OCI-LY7 (cell line): ENCODE measurements at regions not wholly inside any gene's neighbourhood (a gene's known extent, or its start where the extent isn't known, plus 50 kb on each side); places are given as distances from the start of the nearest gene placed in this dataset.

Source experiments
- BruUV-seq: library from RNA; stranded (reverse); fragments of 400-500 nt; replicated peaks from 2 replicates; lab custom pipeline; 2021; lab: Mats Ljungman, UMichigan
- CTCF ChIA-PET: fragments of 300-600 bp; sonication (Branson Sonifier 250); formaldehyde crosslinking; loops from one replicate; lab custom pipeline; 2022; ENCODE audit warnings: antibody characterized with exemption; ENCODE audit not compliant: unreplicated experiment; lab: Charles Lee
- POLR2A ChIA-PET: fragments of 300-600 bp; sonication (Branson Sonifier 250); formaldehyde crosslinking; loops from one replicate; lab custom pipeline; 2022; ENCODE audit warnings: antibody characterized with exemption; lab: Charles Lee
- DNase-seq: peaks from one replicate; pipeline ENCODE4 v3.0.0-alpha.2; 2015; ENCODE audit warnings: low spot score
- H2AFZ ChIP-seq: fragments of 200-600 bp; sonication (generic), shearing (Covaris generic); 2 replicates; pipeline ENCODE4 v1.6.1; 2014; ENCODE audit warnings: mild to moderate bottlenecking, antibody characterized with exemption, low read length, moderate library complexity
- H3K27ac ChIP-seq: fragments of 200-600 bp; sonication (generic); 2 replicates; pipeline ENCODE4 v1.5.1; 2014; ENCODE audit warnings: mixed run types, low read depth, mild to moderate bottlenecking, moderate library complexity, low read length, inconsistent platforms; ENCODE audit not compliant: poor library complexity, severe bottlenecking
- H3K36me3 ChIP-seq: fragments of 200-600 bp; sonication (generic); 2 replicates; pipeline ENCODE4 v1.6.1; 2014; ENCODE audit warnings: mild to moderate bottlenecking, antibody characterized with exemption, low read length, moderate library complexity, mixed read lengths; ENCODE audit not compliant: insufficient read depth
- H3K4me1 ChIP-seq: fragments of 200-600 bp; sonication (generic); 2 replicates; pipeline ENCODE4 v1.5.1; 2014; ENCODE audit warnings: mild to moderate bottlenecking, low read length; ENCODE audit not compliant: insufficient read depth, poor library complexity, severe bottlenecking
- H3K4me2 ChIP-seq: fragments of 200-600 bp; sonication (generic); 2 replicates; pipeline ENCODE4 v1.6.1; 2014; ENCODE audit warnings: mild to moderate bottlenecking, low read length
- H3K4me3 ChIP-seq: fragments of 200-600 bp; sonication (generic); 2 replicates; pipeline ENCODE4 v1.5.1; 2014; ENCODE audit warnings: mild to moderate bottlenecking, low read depth, low read length; ENCODE audit not compliant: poor library complexity, severe bottlenecking
- H3K79me2 ChIP-seq: fragments of 200-600 bp; sonication (generic); 2 replicates; pipeline ENCODE4 v1.6.1; 2016; ENCODE audit warnings: low read depth, mild to moderate bottlenecking, low read length, moderate library complexity, mixed read lengths; ENCODE audit not compliant: insufficient read depth
- H3K9me2 ChIP-seq: fragments of 200-600 bp; sonication (generic); 2 replicates; pipeline ENCODE4 v1.6.1; 2016; ENCODE audit warnings: mild to moderate bottlenecking, low read length, mixed read lengths; ENCODE audit not compliant: insufficient read depth
- H3K9me3 ChIP-seq: fragments of 200-600 bp; sonication (generic); 2 replicates; pipeline ENCODE4 v1.6.1; 2014; ENCODE audit warnings: mild to moderate bottlenecking, mixed run types, low read length, mixed read lengths
- H4K20me1 ChIP-seq: fragments of 200-600 bp; sonication (generic); 2 replicates; pipeline ENCODE4 v1.6.1; 2014; ENCODE audit warnings: mild to moderate bottlenecking, antibody characterized with exemption, low read length, moderate library complexity, mixed read lengths; ENCODE audit not compliant: insufficient read depth
- CTCF ChIP-seq: fragments of 200-600 bp; sonication (generic); conservative IDR thresholded peaks from 2 replicates; pipeline ENCODE4 v1.5.1; 2014; ENCODE audit warnings: mild to moderate bottlenecking, antibody characterized with exemption, low read length, moderate library complexity, mixed read lengths
- EZH2phosphoT487 ChIP-seq: fragments of 200-600 bp; sonication (generic); IDR thresholded peaks from 2 replicates; pipeline ENCODE4 v1.6.1; 2018; ENCODE audit warnings: low read depth, borderline replicate concordance, mild to moderate bottlenecking, mixed run types, antibody characterized with exemption, low read length, moderate library complexity, mixed read lengths
- intact Hi-C: fragments of 100-400 bp; cut with micrococcal nuclease; formaldehyde crosslinking; loops from one replicate; pipeline ENCODE4 v1.10.0; 2022; ENCODE audit not compliant: unreplicated experiment

DNA sequence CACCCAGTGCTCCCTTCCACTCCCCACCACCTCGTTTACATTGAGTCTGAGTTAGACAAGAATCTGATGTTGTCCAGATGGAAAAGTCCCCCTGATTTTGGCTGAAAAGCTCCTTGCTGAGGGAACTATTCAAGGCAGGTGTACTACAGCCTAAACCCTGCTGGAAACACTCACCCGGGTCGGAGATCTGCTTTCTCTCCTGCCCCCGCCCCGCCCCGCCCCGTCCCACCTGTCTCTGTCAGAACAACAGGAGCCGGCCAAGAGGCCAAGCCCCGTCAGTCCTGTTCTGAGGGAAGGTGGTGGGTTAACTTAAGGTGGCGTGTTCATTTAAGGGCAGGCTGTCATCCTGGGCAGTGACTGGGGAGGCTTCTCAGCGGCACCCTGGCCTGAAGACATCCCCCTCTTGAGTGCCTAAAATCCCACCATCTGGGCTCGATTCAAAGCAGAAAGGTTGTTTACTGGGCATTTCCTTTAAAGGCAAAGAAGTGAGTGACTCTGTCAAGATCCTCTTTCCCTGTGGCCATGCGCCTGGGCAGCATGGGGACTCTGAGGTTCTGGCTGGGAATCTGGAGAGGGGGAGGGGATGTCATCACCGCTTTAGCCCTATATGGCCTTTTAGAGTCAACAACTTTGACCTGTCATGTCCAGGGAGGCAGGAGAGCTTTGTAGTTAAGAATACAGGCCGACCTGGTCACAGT lies 71.1 kb upstream of the NEURL1B start:
- Histone ChIP-seq H2AFZ (no peak overlapping the region), H3K9me3 (no peaks in the 10 kb centered on the region), H3K27ac (no peak overlapping the region), H4K20me1 (no peaks in the 10 kb centered on the region), H3K4me2 (no peak overlapping the region), H3K4me1 (no peaks in the 10 kb centered on the region), H3K4me3 (no peak overlapping the region), H3K9me2 (no peaks in the 10 kb centered on the region), H3K79me2 (no peaks in the 10 kb centered on the region), H3K36me3 (no peaks in the 10 kb centered on the region)
- ChIA-PET CTCF (no interaction called here), POLR2A (interaction anchor here (0.7 kb wide), 1 partner anchor 1870 kb away, joined by 3 read pairs; no protein-coding TSS in a partner anchor)
- intact Hi-C loops, result no loop called here
- no TSS peak for BruUV-seq
- TF ChIP-seq EZH2phosphoT487 (no peak), CTCF (no peak)
- no peak for DNase-seq

GRCh38 chr5:172568308-172568910 lies 72.7 kb upstream of the NEURL1B start:
- H3K79me2 ChIP-seq, result no peaks in the 10 kb centered on the region
- no peaks in the 10 kb centered on the region for H3K9me2 ChIP-seq
- no peaks in the 10 kb centered on the region for H3K4me1 ChIP-seq
- no peaks in the 10 kb centered on the region for H4K20me1 ChIP-seq
- H3K9me3 ChIP-seq, result no peaks in the 10 kb centered on the region
- H3K4me3 ChIP-seq, result no peak overlapping the region
- ChIA-PET POLR2A (no interaction called here), CTCF (interaction anchor here (0.6 kb wide), 1 partner anchor 228 kb away, joined by 3 read pairs; no protein-coding TSS in a partner anchor)
- no peak for TF ChIP-seq EZH2phosphoT487
- TF ChIP-seq CTCF, result no peak
- no peak for DNase-seq
- H3K36me3 ChIP-seq, result no peaks in the 10 kb centered on the region
- no peak overlapping the region for H3K4me2 ChIP-seq
- no peak overlapping the region for H2AFZ ChIP-seq
- H3K27ac ChIP-seq, result no peak overlapping the region
- no TSS peak for BruUV-seq
- intact Hi-C loops, result no loop called here

DNA sequence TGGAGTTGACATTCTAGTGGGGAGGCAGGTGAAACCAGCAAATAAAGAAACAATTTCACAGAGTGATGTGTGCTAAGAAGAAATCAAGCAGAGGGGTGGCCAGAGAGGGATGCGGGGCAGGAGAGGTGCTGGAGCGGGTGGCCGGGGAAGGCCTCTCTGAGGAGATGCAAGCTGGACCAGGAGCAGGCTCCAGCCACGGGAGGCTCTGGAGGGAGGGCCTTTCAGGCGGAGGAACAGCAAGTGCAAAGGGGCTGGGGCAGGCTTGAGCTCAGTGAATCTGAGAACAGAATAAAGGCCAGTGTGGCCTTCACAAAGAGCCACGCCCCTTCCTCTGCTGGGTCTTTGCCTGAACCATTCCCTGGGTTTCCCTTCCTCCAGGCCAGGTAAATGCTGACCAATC lies 73.2 kb upstream of the NEURL1B start:
- TF ChIP-seq EZH2phosphoT487 (no peak), CTCF (no peak)
- Histone ChIP-seq H3K4me3 (no peak overlapping the region), H3K79me2 (no peaks in the 10 kb centered on the region), H3K4me1 (no peaks in the 10 kb centered on the region), H3K36me3 (no peaks in the 10 kb centered on the region), H4K20me1 (no peaks in the 10 kb centered on the region), H3K9me3 (no peaks in the 10 kb centered on the region), H2AFZ (no peak overlapping the region), H3K27ac (no peak overlapping the region), H3K9me2 (no peaks in the 10 kb centered on the region), H3K4me2 (no peak overlapping the region)
- ChIA-PET POLR2A (no interaction called here), CTCF (no interaction called here)
- intact Hi-C loops, result no loop called here
- DNase-seq, result no peak
- no TSS peak for BruUV-seq
